ENCODE measurements at regions not wholly inside any gene's neighbourhood (a gene's known extent, or its start where the extent isn't known, plus 50 kb on each side); places are given as distances from the start of the nearest gene placed in this dataset.

GRCh38 chr10:108112218-108112617 is 947.7 kb upstream of the SORCS1 start:
- dilution Hi-C loops (cut with HindIII; ENCODE audit: low sequenced_read_pairs, unreplicated experiment), result no loop called here
- Histone ChIP-seq H2AK5ac (ENCODE audit: low read depth, low read length) (no peak overlapping the region), H3K4ac (ENCODE audit: low read depth, low read length) (no peak overlapping the region), H3K4me1 (ENCODE audit: control insufficient read depth, insufficient read depth, low read length) (no peaks in the 10 kb centered on the region), H3K27ac (ENCODE audit: insufficient read depth, low read length) (no peak overlapping the region), H3K4me2 (ENCODE audit: low read depth, low read length) (no peak overlapping the region), H4K5ac (ENCODE audit: low read depth, low read length) (no peak overlapping the region), H3K18ac (ENCODE audit: low read depth, low read length) (no peak overlapping the region), H3K36me3 (ENCODE audit: control insufficient read depth, insufficient read depth, low read length) (no peaks in the 10 kb centered on the region), H4K91ac (ENCODE audit: insufficient read depth, low read depth, low read length) (no peak overlapping the region), H3K79me1 (ENCODE audit: low read depth in 1 of 2, low read length in 2 of 2) (no peaks in the 10 kb centered on the region), H4K20me1 (ENCODE audit: insufficient read depth, low read length) (no peaks in the 10 kb centered on the region), H3K4me3 (ENCODE audit: insufficient read depth, low read depth, low read length) (no peak overlapping the region), H2AFZ (replicated peaks; ENCODE audit: low read length, poor library complexity) (no peak overlapping the region), H3K14ac (replicated peaks; ENCODE audit: low read depth, low read length) (no peak overlapping the region), H2BK5ac (ENCODE audit: low read depth, low read length, poor library complexity, severe bottlenecking) (no peak overlapping the region), H2AK9ac (replicated peaks; ENCODE audit: low read depth, low read length, poor library complexity) (no peak overlapping the region), H4K8ac (ENCODE audit: low read depth in 2 of 2, low read length in 2 of 2) (no peak overlapping the region), H2BK15ac (ENCODE audit: low read depth, low read length) (no peak overlapping the region), H3K56ac (ENCODE audit: extremely low read depth, insufficient read depth, low read length) (no peak overlapping the region), H3K9me3 (ENCODE audit: control insufficient read depth, insufficient read depth, low read length) (peaks cover 1% of the 10 kb centered on the region; the same call in 1 of the 2 replicates), H3K23ac (ENCODE audit: low read depth, low read length) (no peak overlapping the region), H2BK20ac (ENCODE audit: low read depth, low read length) (no peak overlapping the region), H3K9ac (ENCODE audit: low read depth, low read length) (no peak overlapping the region), H3K27me3 (ENCODE audit: control insufficient read depth, insufficient read depth, low read length) (no peaks in the 10 kb centered on the region), H2BK120ac (ENCODE audit: low read depth, low read length) (no peak overlapping the region), H3K9me1 (ENCODE audit: insufficient read depth, low read length) (no peaks in the 10 kb centered on the region)
- ChIA-PET CTCF (no interaction called here), POLR2A (ENCODE audit: unreplicated experiment) (no interaction called here)
- intact Hi-C loops (cut with micrococcal nuclease), result loop anchor here (5.0 kb wide), 1 partner anchor 1660 kb away; no protein-coding TSS in a partner anchor
- ATAC-seq (ENCODE audit: low read depth) (no peak), DNase-seq (no peak)
- no peak for TF ChIP-seq POLR2A (IDR thresholded peaks at IDR 0.05; ENCODE audit: low read depth, low read length)
- TF ChIP-seq NFE2L2 (IDR thresholded peaks at IDR 0.05; ENCODE audit: low read depth, low read length), result no peak
- no peak for TF ChIP-seq MAFK (IDR thresholded peaks at IDR 0.05; ENCODE audit: low read depth, low read length)
- no peak for TF ChIP-seq MAZ (IDR thresholded peaks at IDR 0.05; ENCODE audit: borderline replicate concordance, low read depth, low read length)
- TF ChIP-seq, protein P1, sequence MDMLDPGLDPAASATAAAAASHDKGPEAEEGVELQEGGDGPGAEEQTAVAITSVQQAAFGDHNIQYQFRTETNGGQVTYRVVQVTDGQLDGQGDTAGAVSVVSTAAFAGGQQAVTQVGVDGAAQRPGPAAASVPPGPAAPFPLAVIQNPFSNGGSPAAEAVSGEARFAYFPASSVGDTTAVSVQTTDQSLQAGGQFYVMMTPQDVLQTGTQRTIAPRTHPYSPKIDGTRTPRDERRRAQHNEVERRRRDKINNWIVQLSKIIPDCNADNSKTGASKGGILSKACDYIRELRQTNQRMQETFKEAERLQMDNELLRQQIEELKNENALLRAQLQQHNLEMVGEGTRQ (IDR thresholded peaks at IDR 0.05; ENCODE audit: low read depth, low read length), result no peak
- TF ChIP-seq BHLHE40 (IDR thresholded peaks at IDR 0.05; ENCODE audit: low read depth, low read length), result no peak
- TF ChIP-seq, protein P2, sequence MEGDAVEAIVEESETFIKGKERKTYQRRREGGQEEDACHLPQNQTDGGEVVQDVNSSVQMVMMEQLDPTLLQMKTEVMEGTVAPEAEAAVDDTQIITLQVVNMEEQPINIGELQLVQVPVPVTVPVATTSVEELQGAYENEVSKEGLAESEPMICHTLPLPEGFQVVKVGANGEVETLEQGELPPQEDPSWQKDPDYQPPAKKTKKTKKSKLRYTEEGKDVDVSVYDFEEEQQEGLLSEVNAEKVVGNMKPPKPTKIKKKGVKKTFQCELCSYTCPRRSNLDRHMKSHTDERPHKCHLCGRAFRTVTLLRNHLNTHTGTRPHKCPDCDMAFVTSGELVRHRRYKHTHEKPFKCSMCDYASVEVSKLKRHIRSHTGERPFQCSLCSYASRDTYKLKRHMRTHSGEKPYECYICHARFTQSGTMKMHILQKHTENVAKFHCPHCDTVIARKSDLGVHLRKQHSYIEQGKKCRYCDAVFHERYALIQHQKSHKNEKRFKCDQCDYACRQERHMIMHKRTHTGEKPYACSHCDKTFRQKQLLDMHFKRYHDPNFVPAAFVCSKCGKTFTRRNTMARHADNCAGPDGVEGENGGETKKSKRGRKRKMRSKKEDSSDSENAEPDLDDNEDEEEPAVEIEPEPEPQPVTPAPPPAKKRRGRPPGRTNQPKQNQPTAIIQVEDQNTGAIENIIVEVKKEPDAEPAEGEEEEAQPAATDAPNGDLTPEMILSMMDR (conservative IDR thresholded peaks at IDR 0.05; ENCODE audit: low read depth, low read length), result no peak
- TF ChIP-seq SMC3 (IDR thresholded peaks at IDR 0.05; ENCODE audit: low read depth, low read length), result no peak
- TF ChIP-seq RFX5 (IDR thresholded peaks at IDR 0.05; ENCODE audit: low read depth, low read length), result no peak
- TF ChIP-seq, protein P3, sequence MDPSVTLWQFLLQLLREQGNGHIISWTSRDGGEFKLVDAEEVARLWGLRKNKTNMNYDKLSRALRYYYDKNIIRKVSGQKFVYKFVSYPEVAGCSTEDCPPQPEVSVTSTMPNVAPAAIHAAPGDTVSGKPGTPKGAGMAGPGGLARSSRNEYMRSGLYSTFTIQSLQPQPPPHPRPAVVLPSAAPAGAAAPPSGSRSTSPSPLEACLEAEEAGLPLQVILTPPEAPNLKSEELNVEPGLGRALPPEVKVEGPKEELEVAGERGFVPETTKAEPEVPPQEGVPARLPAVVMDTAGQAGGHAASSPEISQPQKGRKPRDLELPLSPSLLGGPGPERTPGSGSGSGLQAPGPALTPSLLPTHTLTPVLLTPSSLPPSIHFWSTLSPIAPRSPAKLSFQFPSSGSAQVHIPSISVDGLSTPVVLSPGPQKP (IDR thresholded peaks at IDR 0.05; ENCODE audit: borderline replicate concordance, low read depth, low read length), result no peak
- TF ChIP-seq CEBPB (IDR thresholded peaks at IDR 0.05; ENCODE audit: low read depth, low read length), result no peak
- no peak for TF ChIP-seq MXI1 (IDR thresholded peaks at IDR 0.05; ENCODE audit: borderline replicate concordance, low read depth, low read length)
- no TSS peak for BruUV-seq (replicated peaks)
- WGBS, 2 experiments (ENCODE audit: extremely low coverage in 2 of 2, insufficient read length in 1 of 2), result no CpG with 5 or more reads among the region's 2 CpGs
- in situ Hi-C loops (cut with MboI; ENCODE audit: low sequenced_read_pairs), result no loop called here

Data from IMR-90 (cell line).